ENCODE measurements at regions not wholly inside any gene's neighbourhood (a gene's known extent, or its start where the extent isn't known, plus 50 kb on each side); places are given as distances from the start of the nearest gene placed in this dataset.

GRCh38 chr17:6910987-6911603, 79.6 kb upstream of the TEKT1 start:
- Mint-ChIP-seq H3K4me3 (ENCODE audit: unreplicated experiment) (no peak overlapping the region), H3K27me3 (ENCODE audit: low read depth) (peaks cover 29% of the 10 kb centered on the region), H3K4me1 (ENCODE audit: low read depth) (peaks cover 9% of the 10 kb centered on the region), H3K27ac (ENCODE audit: unreplicated experiment) (no peak overlapping the region), H3K9me3 (ENCODE audit: low read depth) (no peaks in the 10 kb centered on the region), H3K36me3 (ENCODE audit: low read depth) (peaks cover 2% of the 10 kb centered on the region)
- TF ChIP-seq CTCF (IDR thresholded peaks at IDR 0.05) = peak; percentile 89
- DNase-seq (ENCODE audit: low spot score) = no peak

- Mint-ChIP-seq H3K27me3 (ENCODE audit: low read depth) (peaks cover 40% of the 10 kb centered on the region), H3K36me3 (ENCODE audit: low read depth) (peaks cover 9% of the 10 kb centered on the region), H3K4me1 (ENCODE audit: low read depth) (peaks cover 9% of the 10 kb centered on the region), H3K9me3 (ENCODE audit: low read depth) (no peaks in the 10 kb centered on the region), H3K4me3 (ENCODE audit: unreplicated experiment) (no peak overlapping the region), H3K27ac (ENCODE audit: unreplicated experiment) (no peak overlapping the region)
- TF ChIP-seq CTCF (IDR thresholded peaks at IDR 0.05) = no peak
- DNase-seq (ENCODE audit: low spot score) = no peak
These were observed 80.9 kb upstream of the TEKT1 start for GRCh38 chr17:6912110-6913051.

GRCh38 chr17:6913608-6914443, 82.0 kb upstream of the ALOX12 start:
- peak; percentile 95 for TF ChIP-seq CTCF (IDR thresholded peaks at IDR 0.05)
- peaks cover 8% of the 10 kb centered on the region for H3K36me3 Mint-ChIP-seq (ENCODE audit: low read depth)
- H3K9me3 Mint-ChIP-seq (ENCODE audit: low read depth) = no peaks in the 10 kb centered on the region
- H3K4me1 Mint-ChIP-seq (ENCODE audit: low read depth) = peaks cover 9% of the 10 kb centered on the region
- no peak for DNase-seq (ENCODE audit: low spot score)
- peaks cover 40% of the 10 kb centered on the region for H3K27me3 Mint-ChIP-seq (ENCODE audit: low read depth)
- no peak overlapping the region for H3K27ac Mint-ChIP-seq (ENCODE audit: unreplicated experiment)
- H3K4me3 Mint-ChIP-seq (ENCODE audit: unreplicated experiment) = peak overlapping the region; percentile 66

GRCh38 chr17:6914711-6915110, 81.1 kb upstream of the ALOX12 start:
- Mint-ChIP-seq H3K4me1 (ENCODE audit: low read depth) (peaks cover 9% of the 10 kb centered on the region), H3K9me3 (ENCODE audit: low read depth) (no peaks in the 10 kb centered on the region), H3K4me3 (ENCODE audit: unreplicated experiment) (no peak overlapping the region), H3K36me3 (ENCODE audit: low read depth) (peaks cover 6% of the 10 kb centered on the region), H3K27me3 (ENCODE audit: low read depth) (peaks cover 40% of the 10 kb centered on the region), H3K27ac (ENCODE audit: unreplicated experiment) (no peak overlapping the region)
- DNase-seq (ENCODE audit: low spot score) = no peak
- TF ChIP-seq CTCF (IDR thresholded peaks at IDR 0.05) = no peak

DNA sequence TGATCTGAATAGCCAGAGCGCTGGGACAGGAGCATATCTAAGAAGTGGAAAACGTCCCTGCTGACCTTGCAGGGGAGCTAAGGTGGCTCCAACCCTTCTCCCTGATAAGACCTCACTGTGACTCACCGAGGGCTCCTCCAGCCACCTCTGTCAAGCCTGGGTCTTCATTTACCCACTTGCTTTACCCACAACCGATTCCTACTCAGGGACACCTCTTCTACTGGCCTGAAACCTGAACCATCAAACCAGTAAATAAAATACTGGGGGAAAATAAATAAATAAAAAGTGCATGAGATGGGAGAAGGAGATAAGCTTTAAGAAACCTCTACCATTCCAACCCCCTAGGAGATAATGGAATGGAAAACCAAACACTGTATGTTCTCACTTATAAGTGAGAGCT, 80.2 kb upstream of the ALOX12 start:
- Mint-ChIP-seq H3K36me3 (ENCODE audit: low read depth) (peaks cover 6% of the 10 kb centered on the region), H3K9me3 (ENCODE audit: low read depth) (no peaks in the 10 kb centered on the region), H3K27ac (ENCODE audit: unreplicated experiment) (no peak overlapping the region), H3K4me1 (ENCODE audit: low read depth) (peaks cover 9% of the 10 kb centered on the region), H3K27me3 (ENCODE audit: low read depth) (peaks cover 40% of the 10 kb centered on the region), H3K4me3 (ENCODE audit: unreplicated experiment) (no peak overlapping the region)
- DNase-seq (ENCODE audit: low spot score) = no peak
- TF ChIP-seq CTCF (IDR thresholded peaks at IDR 0.05) = no peak

All from chondrocyte (in vitro differentiated cells).